SK-N-SH treated with all-trans-retinoic acid at 6 μM for 48 hours (cell line): ENCODE measurements at regions not wholly inside any gene's neighbourhood (a gene's known extent, or its start where the extent isn't known, plus 50 kb on each side); places are given as distances from the start of the nearest gene placed in this dataset.

ENCODE experiments used
- ATAC-seq: fragments of 200-7000 bp; cut with Tn5 transposase; 3 replicates; pipeline ENCODE4 v1.9.1; 2020; ENCODE audit warnings: mild to moderate bottlenecking, moderate library complexity
- ARNTL ChIP-seq: fragments of 450-650 bp; formaldehyde crosslinking; IDR thresholded peaks from 2 replicates; pipeline ENCODE4 v1.5.0; 2020; ENCODE audit warnings: low read depth, mild to moderate bottlenecking, moderate library complexity, borderline replicate concordance
- BACH2 ChIP-seq: fragments of 250-450 bp; sonication (Bioruptor Pico); IDR thresholded peaks from 2 replicates; pipeline ENCODE4 v1.9.0; 2021; ENCODE audit warnings: mild to moderate bottlenecking, borderline replicate concordance
- CREB5 ChIP-seq: fragments of 250-450 bp; sonication (Bioruptor Pico); IDR thresholded peaks from 2 replicates; pipeline ENCODE4 v1.5.1; 2020; ENCODE audit warnings: low read depth, mild to moderate bottlenecking, moderate library complexity
- CSDC2 ChIP-seq: fragments of 250-450 bp; sonication (Bioruptor Pico); IDR thresholded peaks from 2 replicates; pipeline ENCODE4 v1.5.0; 2020; ENCODE audit warnings: mild to moderate bottlenecking, moderate library complexity
- CSRNP3 ChIP-seq: fragments of 250-450 bp; sonication (Bioruptor Pico); IDR thresholded peaks from 2 replicates; pipeline ENCODE4 v1.5.1; 2021; ENCODE audit warnings: mild to moderate bottlenecking, moderate library complexity
- GLIS3 ChIP-seq: fragments of 250-450 bp; sonication (Bioruptor Pico); IDR thresholded peaks from 2 replicates; pipeline ENCODE4 v1.5.0; 2020; ENCODE audit warnings: mild to moderate bottlenecking, moderate library complexity
- ISL1 ChIP-seq: fragments of 250-450 bp; sonication (Bioruptor Pico); IDR thresholded peaks from 2 replicates; pipeline ENCODE4 v2.1.2; 2022; ENCODE audit warnings: mild to moderate bottlenecking, moderate library complexity
- OSR1 ChIP-seq: fragments of 250-450 bp; sonication (Bioruptor Pico); IDR thresholded peaks from 2 replicates; pipeline ENCODE4 v1.8.0; 2022; ENCODE audit warnings: moderate library complexity, mild to moderate bottlenecking, inconsistent platforms
- PATZ1 ChIP-seq: fragments of 250-450 bp; sonication (Bioruptor Pico); IDR thresholded peaks from 2 replicates; pipeline ENCODE4 v1.8.0; 2020; ENCODE audit warnings: mild to moderate bottlenecking, moderate library complexity, borderline replicate concordance
- POU6F1 ChIP-seq: fragments of 250-450 bp; sonication (Bioruptor Pico); IDR thresholded peaks from 2 replicates; pipeline ENCODE4 v1.8.0; 2021; ENCODE audit warnings: low read depth, mild to moderate bottlenecking, moderate library complexity, borderline replicate concordance
- PPARA ChIP-seq: fragments of 250-450 bp; sonication (Bioruptor Pico); IDR thresholded peaks from 2 replicates; pipeline ENCODE4 v1.5.0; 2020; ENCODE audit warnings: mild to moderate bottlenecking, borderline replicate concordance
- SNAI2 ChIP-seq: fragments of 250-450 bp; sonication (Bioruptor Pico); IDR thresholded peaks from 2 replicates; pipeline ENCODE4 v1.5.0; 2020; ENCODE audit warnings: mild to moderate bottlenecking, moderate library complexity
- TCF4 ChIP-seq: fragments of 250-450 bp; sonication (Bioruptor Pico); IDR thresholded peaks from 2 replicates; pipeline ENCODE4 v1.8.0; 2021; ENCODE audit warnings: mild to moderate bottlenecking, moderate library complexity, borderline replicate concordance
- TOX ChIP-seq: fragments of 250-450 bp; sonication (Bioruptor Pico); IDR thresholded peaks from 2 replicates; pipeline ENCODE4 v1.8.0; 2021; ENCODE audit warnings: mild to moderate bottlenecking, moderate library complexity, borderline replicate concordance
- TSHZ2 ChIP-seq: fragments of 250-450 bp; sonication (Bioruptor Pico); IDR thresholded peaks from 2 replicates; pipeline ENCODE4 v1.5.0; 2020; ENCODE audit warnings: mild to moderate bottlenecking, moderate library complexity
- ZC3H10 ChIP-seq: fragments of 250-450 bp; sonication (Bioruptor Pico); IDR thresholded peaks from 2 replicates; pipeline ENCODE4 v1.5.1; 2021; ENCODE audit warnings: mild to moderate bottlenecking, moderate library complexity
- ZFP3 ChIP-seq: fragments of 250-450 bp; sonication (Bioruptor Pico); IDR thresholded peaks from 2 replicates; pipeline ENCODE4 v1.5.0; 2020; ENCODE audit warnings: mild to moderate bottlenecking, moderate library complexity
- ZNF565 ChIP-seq: fragments of 450-650 bp; formaldehyde crosslinking; conservative IDR thresholded peaks from 2 replicates; pipeline ENCODE4 v1.5.0; 2020; ENCODE audit warnings: low read depth, mild to moderate bottlenecking, moderate library complexity
- ZNF70 ChIP-seq: fragments of 450-650 bp; formaldehyde crosslinking; IDR thresholded peaks from 2 replicates; pipeline ENCODE4 v1.5.0; 2020; ENCODE audit warnings: mild to moderate bottlenecking, moderate library complexity
- ZNF8 ChIP-seq: fragments of 450-650 bp; formaldehyde crosslinking; IDR thresholded peaks from 2 replicates; pipeline ENCODE4 v1.5.0; 2020; ENCODE audit warnings: mild to moderate bottlenecking, moderate library complexity

- no peak for ATAC-seq
- TF ChIP-seq CSDC2 (CRISPR knock-in tag): no peak
- no peak for TF ChIP-seq ZNF8
- TF ChIP-seq TOX (CRISPR knock-in tag): no peak
- TF ChIP-seq ARNTL (CRISPR knock-in tag): no peak
- TF ChIP-seq POU6F1: no peak
- TF ChIP-seq CREB5 (CRISPR knock-in tag): no peak
- no peak for TF ChIP-seq ZNF565 (CRISPR knock-in tag)
- TF ChIP-seq TCF4 (CRISPR knock-in tag): no peak
- no peak for TF ChIP-seq ZC3H10
- no peak for TF ChIP-seq ZNF70
- no peak for TF ChIP-seq ZFP3 (CRISPR knock-in tag)
- TF ChIP-seq OSR1 (CRISPR knock-in tag): no peak
- no peak for TF ChIP-seq PPARA (CRISPR knock-in tag)
- TF ChIP-seq SNAI2 (CRISPR knock-in tag): no peak
- TF ChIP-seq ISL1 (CRISPR knock-in tag): no peak
- TF ChIP-seq PATZ1 (CRISPR knock-in tag): no peak
These were observed 313.2 kb downstream of the ATP23 start for GRCh38 chr12:58254463-58255100.

- ATAC-seq: no peak
- TF ChIP-seq OSR1 (CRISPR knock-in tag) (no peak), CSDC2 (CRISPR knock-in tag) (no peak), ISL1 (CRISPR knock-in tag) (no peak), PPARA (CRISPR knock-in tag) (no peak), ZNF565 (CRISPR knock-in tag) (no peak), BACH2 (CRISPR knock-in tag) (no peak), ZNF70 (no peak), GLIS3 (no peak), CSRNP3 (CRISPR knock-in tag) (no peak), ZC3H10 (no peak), POU6F1 (no peak)
These were observed 321.4 kb downstream of the ATP23 start for GRCh38 chr12:58262796-58263195.

GRCh38 chr12:58263816-58264215 is 322.4 kb downstream of the ATP23 start:
- no peak for ATAC-seq
- TF ChIP-seq PATZ1 (CRISPR knock-in tag): no peak
- TF ChIP-seq ZNF565 (CRISPR knock-in tag): no peak
- no peak for TF ChIP-seq ZNF8
- TF ChIP-seq OSR1 (CRISPR knock-in tag): no peak
- no peak for TF ChIP-seq TSHZ2 (CRISPR knock-in tag)
- TF ChIP-seq ZFP3 (CRISPR knock-in tag): no peak
- no peak for TF ChIP-seq SNAI2 (CRISPR knock-in tag)
- TF ChIP-seq ARNTL (CRISPR knock-in tag): no peak
- no peak for TF ChIP-seq ZC3H10
- TF ChIP-seq ZNF70: no peak
- no peak for TF ChIP-seq CREB5 (CRISPR knock-in tag)
